NCI-H187 treated with DMSO at 0.1 percent for 48 hours (cell line): ENCODE measurements at regions not wholly inside any gene's neighbourhood (a gene's known extent, or its start where the extent isn't known, plus 50 kb on each side); places are given as distances from the start of the nearest gene placed in this dataset.
"Not testable (repeated sequence)": the region's sequence is repeated elsewhere in the genome, so short reads cannot be mapped to it uniquely, and the experiment has no call there.

ENCODE experiments used
- DNase-seq: peaks from one replicate; lab custom pipeline; 2025; lab: John Stamatoyannopoulos, UW

DNA sequence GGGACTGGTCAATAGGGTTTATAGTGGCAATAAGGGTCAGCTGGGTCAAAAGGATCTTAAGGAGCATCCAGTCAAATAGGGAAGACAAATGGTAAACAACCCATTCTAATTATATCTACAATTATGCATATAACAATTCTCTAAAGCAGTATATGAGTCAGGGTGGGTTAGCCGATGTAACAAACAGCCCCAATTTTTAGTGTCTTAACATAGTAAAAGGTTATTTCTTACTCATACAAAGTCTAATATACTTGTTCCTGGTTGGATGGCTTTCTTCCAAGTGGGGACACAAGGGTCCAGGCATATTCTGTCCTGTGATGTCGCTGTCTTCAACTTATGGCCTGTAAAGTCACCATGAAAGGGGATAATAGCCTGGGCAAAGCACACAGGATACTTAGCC lies 97.9 kb upstream of the GALNT15 start:
- no peak for DNase-seq

GRCh38 chr3:16077146-16077545 lies 97.3 kb upstream of the GALNT15 start:
- not testable (repeated sequence) for DNase-seq

DNA sequence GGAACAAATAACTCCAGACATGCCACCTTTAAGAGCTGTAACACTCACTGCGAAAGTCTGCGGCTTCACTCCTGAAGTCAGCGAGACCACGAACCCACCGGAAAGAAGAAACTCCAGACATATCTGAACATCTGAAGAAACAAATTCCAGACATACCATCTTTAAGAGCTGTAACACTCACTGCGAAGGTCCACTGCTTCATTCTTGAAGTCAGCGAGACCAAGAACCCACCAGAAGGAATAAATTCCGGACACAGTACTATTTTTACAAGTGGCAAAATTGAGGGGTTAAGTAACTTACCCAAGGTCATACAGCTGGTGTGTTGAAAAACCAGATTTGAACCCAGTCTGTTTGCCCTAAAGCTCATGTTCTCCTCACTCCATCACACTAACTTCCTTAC lies 96.8 kb upstream of the GALNT15 start:
- DNase-seq: not testable (repeated sequence)

DNA sequence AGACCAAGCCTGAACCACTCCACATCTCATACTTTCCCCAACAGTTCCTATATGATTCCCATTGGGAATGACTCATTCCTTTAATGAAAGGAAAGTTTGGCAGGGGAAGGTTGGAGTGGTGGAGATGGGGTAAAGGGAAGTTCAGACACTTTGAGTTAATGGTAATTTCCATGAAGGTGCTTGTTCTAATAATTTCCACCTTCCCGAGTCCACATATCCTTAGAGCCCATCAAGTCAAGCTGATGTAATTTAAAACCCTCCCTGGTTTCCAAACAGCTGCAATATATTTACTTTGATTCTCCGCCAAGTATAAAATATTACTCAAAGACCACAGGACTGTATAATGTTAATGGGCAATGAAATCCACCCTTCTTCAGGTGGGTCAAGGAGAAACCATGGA lies 95.0 kb upstream of the GALNT15 start:
- DNase-seq: no peak

GRCh38 chr3:16081661-16082060 lies 92.8 kb upstream of the GALNT15 start:
- no peak for DNase-seq

- DNase-seq: no peak
These were observed 89.6 kb upstream of the GALNT15 start for GRCh38 chr3:16084887-16085286.

GRCh38 chr3:16085410-16085809 lies 89.1 kb upstream of the GALNT15 start:
- DNase-seq: no peak

DNA sequence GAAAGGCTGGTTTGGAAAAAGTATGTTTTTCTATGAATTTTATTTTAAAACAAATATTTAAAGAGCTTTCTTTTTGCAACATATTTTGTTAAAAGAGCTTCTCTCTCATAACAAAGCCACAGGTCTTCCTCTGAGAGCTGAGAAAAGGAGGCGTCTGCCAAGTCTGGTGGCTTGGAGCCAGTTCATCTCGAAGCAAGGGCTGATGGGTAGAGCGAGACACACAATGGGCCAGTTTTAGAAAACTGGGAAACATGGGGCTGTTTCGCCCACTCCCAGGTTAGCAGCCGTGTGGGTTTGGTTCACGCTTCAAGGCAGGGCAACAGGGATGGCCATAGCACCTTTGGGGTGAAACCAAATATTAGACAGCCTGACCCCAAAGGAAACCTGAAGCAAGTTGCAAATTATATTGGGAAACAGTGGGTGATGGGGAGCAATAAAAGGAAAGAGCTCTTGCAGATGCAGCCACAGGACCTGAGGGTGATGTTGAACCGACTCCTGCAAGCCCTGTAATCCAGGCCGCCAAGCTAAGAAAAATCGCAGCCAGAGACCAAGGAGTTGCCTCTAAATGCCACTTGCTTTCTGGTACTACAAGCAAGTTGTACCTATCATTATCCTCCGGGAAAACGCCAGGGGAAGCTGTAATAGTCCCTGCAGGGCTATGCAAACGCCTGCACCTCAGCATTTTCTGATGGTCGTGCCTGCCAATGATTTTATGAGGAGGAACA lies 88.4 kb upstream of the GALNT15 start:
- no peak for DNase-seq

GRCh38 chr3:16086690-16087089 lies 87.8 kb upstream of the GALNT15 start:
- DNase-seq: no peak

DNA sequence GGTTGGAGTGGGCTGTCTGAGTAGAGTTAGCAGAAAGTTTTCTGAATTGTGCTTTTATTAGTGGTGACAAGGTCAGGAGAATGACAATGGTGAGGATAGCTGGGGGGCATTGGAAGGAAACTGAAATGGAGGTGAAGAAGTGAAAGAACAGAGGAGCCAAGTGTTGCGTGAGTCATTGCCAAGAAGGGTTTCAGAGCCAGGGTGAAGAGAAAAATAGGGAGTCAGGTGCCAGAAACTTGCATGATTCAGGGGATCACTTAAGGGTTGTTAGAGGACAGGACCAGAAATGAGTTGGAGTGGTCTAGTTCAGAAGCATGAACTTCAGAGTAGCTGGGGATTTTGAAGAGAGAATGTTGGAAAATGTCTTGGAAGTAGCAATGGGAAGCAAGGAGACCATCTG lies 86.0 kb upstream of the GALNT15 start:
- no peak for DNase-seq

GRCh38 chr3:16089521-16089920 lies 85.0 kb upstream of the GALNT15 start:
- DNase-seq: no peak

GRCh38 chr3:16090024-16090423 lies 84.5 kb upstream of the GALNT15 start:
- DNase-seq: no peak

GRCh38 chr3:16090706-16091105 lies 83.8 kb upstream of the GALNT15 start:
- no peak for DNase-seq

DNA sequence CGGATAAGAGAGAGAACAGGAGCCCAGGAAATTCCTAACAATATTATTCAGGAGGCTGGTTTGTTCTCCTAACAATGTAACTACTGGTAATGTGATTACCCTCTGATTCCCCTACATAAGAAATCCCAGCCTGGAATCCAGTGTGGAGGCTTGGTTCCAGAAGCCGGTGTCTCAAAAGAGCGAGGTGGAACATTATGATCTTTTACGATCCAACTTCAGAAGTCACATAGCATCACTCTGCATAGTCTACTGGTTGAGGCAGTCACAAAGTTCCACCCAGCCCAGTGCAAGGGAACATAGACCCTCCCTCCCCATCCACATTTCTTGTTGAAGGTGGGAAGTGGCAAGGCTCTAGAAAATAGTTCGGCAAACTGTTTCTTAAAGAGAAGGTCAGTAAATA lies 81.6 kb upstream of the GALNT15 start:
- no peak for DNase-seq

- no peak for DNase-seq
These were observed 72.9 kb upstream of the GALNT15 start for GRCh38 chr3:16101295-16102186.

DNA sequence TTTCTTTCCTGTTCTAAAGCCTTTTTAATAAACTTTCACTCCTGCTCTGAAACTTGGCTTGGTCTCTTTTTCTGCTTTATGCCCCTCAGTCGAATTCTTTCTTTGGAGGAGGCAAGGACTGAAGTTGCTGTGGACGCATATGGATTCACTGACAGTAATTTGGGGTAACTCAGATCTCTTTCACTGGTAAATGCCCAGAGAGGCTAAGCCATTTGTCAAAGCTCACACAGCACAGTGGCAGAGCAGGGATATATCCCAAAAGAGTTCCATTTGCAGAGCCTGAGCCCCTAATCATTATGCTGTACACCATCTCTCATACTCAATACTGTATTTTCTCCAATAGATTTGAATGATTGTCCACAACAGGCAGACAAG lies 72.3 kb upstream of the GALNT15 start:
- no peak for DNase-seq

- no peak for DNase-seq
These were observed 71.5 kb upstream of the GALNT15 start for GRCh38 chr3:16102905-16103364.

DNA sequence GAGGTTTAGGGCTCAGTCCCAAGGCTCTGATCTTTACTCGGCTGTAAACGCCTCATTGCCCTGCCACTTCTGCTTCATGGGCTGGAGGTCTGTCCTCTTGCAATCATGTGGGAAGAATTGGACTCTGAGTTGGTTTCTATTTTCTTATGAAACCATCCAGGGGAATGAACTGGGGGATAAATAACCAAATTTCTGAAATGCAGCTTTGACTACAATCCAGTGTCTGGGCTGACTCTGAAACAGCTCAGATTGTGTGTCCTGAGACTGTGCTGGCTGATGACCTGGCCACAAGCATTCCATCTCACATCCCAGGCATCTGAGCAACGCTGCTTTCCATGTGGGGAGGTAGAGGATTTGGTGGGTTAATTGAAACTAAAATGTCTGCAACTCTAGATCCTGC lies 71.0 kb upstream of the GALNT15 start:
- no peak for DNase-seq

- DNase-seq: no peak
These were observed 70.3 kb upstream of the GALNT15 start for GRCh38 chr3:16104156-16104555.

- DNase-seq: no peak
These were observed 68.4 kb upstream of the GALNT15 start for GRCh38 chr3:16106050-16106449.

DNA sequence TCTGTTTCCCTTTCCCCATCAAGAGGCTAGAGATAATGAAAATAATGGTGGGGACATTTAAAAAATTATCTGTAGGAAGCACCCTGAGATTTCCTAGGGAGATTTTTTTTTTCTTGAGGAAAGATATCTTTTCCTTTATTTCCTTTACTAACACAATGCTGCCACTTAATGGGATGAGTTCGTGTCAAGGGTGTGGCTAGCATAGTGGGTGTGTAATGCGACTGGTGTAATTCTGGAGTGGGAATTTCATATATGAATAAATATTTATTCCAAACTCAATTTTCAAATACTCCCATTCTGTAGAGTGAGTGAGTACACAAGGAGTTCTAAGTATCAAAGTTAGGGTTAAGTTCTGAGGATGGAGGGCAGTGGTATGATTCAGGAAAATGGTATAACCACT lies 66.1 kb upstream of the GALNT15 start:
- DNase-seq: no peak

- DNase-seq: no peak
These were observed 64.6 kb upstream of the GALNT15 start for GRCh38 chr3:16109929-16110328.

- no peak for DNase-seq
These were observed 61.5 kb upstream of the GALNT15 start for GRCh38 chr3:16112910-16113504.
